Psoas muscle (tissue), 7 donors: ENCODE measurements at regions not wholly inside any gene's neighbourhood (a gene's known extent, or its start where the extent isn't known, plus 50 kb on each side); places are given as distances from the start of the nearest gene placed in this dataset.
"Not testable (repeated sequence)": the region's sequence is repeated elsewhere in the genome, so short reads cannot be mapped to it uniquely, and the experiment has no call there.

ENCODE experiments used
- ATAC-seq, 4 donors: fragments of 200-7000 bp; cut with Tn5 transposase; one replicate each; pipeline ENCODE4 v1.9.1; 2020; ENCODE audit warnings: moderate library complexity in 3 of 4, mild to moderate bottlenecking in 2 of 4
- DNase-seq, 2 donors: peaks; one replicate each; pipeline ENCODE4 v3.0.0-alpha.2; 2020
- H3K27ac ChIP-seq: fragments of 200-600 bp; one replicate; pipeline ENCODE4 v1.8.0; 2022
- H3K27me3 ChIP-seq, 3 donors: fragments of 200-600 bp in 1 of 3; one replicate each; pipeline versions ENCODE4 v1.6.1 to v1.8.0; 2013 to 2022; ENCODE audit warnings: low read length in 2 of 3, mild to moderate bottlenecking in 2 of 3, moderate library complexity in 1 of 3; ENCODE audit not compliant: insufficient read depth in 3 of 3
- H3K36me3 ChIP-seq, 2 donors: fragments of 200-600 bp in 1 of 2; one replicate each; pipeline versions ENCODE4 v1.6.1 to v1.8.0; 2013 to 2022; ENCODE audit warnings: low read depth in 1 of 2, mild to moderate bottlenecking in 1 of 2, moderate library complexity in 1 of 2; ENCODE audit not compliant: insufficient read depth in 1 of 2
- H3K4me1 ChIP-seq: fragments of 200-600 bp; one replicate; pipeline ENCODE4 v1.8.0; 2022
- H3K4me3 ChIP-seq: fragments of 200-600 bp; one replicate; pipeline ENCODE4 v1.8.0; 2022; ENCODE audit warnings: mild to moderate bottlenecking
- H3K9me3 ChIP-seq: fragments of 200-600 bp; one replicate; pipeline ENCODE4 v1.8.0; 2022
- CTCF ChIP-seq: fragments of 200-600 bp; IDR thresholded peaks from one replicate; pipeline ENCODE4 v1.8.0; 2022; ENCODE audit warnings: antibody characterized with exemption
- WGBS, 3 donors: extraction: QIAGEN DNeasy Blood & Tissue Kit; methylation state at CpG; one replicate each; pipeline versions ENCODE4 v1.1.6 to v1.1.7; 2013; 5-methylcytosine and 5-hydroxymethylcytosine counted together
- intact Hi-C, 2 donors: fragments of 100-400 bp; cut with DNase I; formaldehyde crosslinking; loops; one replicate each; pipeline versions ENCODE4 v1.11.0 to v1.14.2; 2022
- donor health status: healthy with polysubstance abuse.
- donor health status: DM: no; HTN: no; CAD: no; lungs with moderate emphysema.
- donor health status: Bipolar disorder and iron deficiency.
- donor health status: healthy.
- donor health status: DM: yes; HTN: yes; CAD: no.
- donor health status: DM: no; HTN: no; CAD: no.
- donor health status: DM: yes; HTN: yes; CAD: no.

GRCh38 chr5:158591301-158591863, 508.3 kb downstream of the EBF1 start:
- no peak overlapping the region for H3K4me3 ChIP-seq
- H3K27me3 ChIP-seq = no peaks in the 10 kb centered on the region
- H3K9me3 ChIP-seq = no peaks in the 10 kb centered on the region
- no peak for TF ChIP-seq CTCF
- DNase-seq (no peak), ATAC-seq (no peak)
- intact Hi-C loops = no loop called here
- no peaks in the 10 kb centered on the region for H3K36me3 ChIP-seq
- H3K27ac ChIP-seq = no peak overlapping the region
- H3K4me1 ChIP-seq = no peaks in the 10 kb centered on the region
- WGBS, 3 donors = 17 to 19% (median 17%) methylated on average over 7 of the region's 7 CpGs

GRCh38 chr5:158590746-158591300, 508.9 kb downstream of the EBF1 start:
- DNase-seq = no peak
- intact Hi-C loops = no loop called here
- no peak for ATAC-seq
- no peaks in the 10 kb centered on the region for H3K4me1 ChIP-seq
- H3K36me3 ChIP-seq = no peaks in the 10 kb centered on the region
- no peak overlapping the region for H3K4me3 ChIP-seq
- H3K9me3 ChIP-seq = no peaks in the 10 kb centered on the region
- 90 to 95% (median 94%) methylated on average over 2 of the region's 2 CpGs for WGBS, 3 donors
- H3K27ac ChIP-seq = no peak overlapping the region
- no peak for TF ChIP-seq CTCF
- no peaks in the 10 kb centered on the region for H3K27me3 ChIP-seq

- Histone ChIP-seq H3K4me3 (no peak overlapping the region), H3K27me3 (no peaks in the 10 kb centered on the region), H3K36me3 (no peaks in the 10 kb centered on the region), H3K27ac (no peak overlapping the region), H3K4me1 (no peaks in the 10 kb centered on the region), H3K9me3 (no peaks in the 10 kb centered on the region)
- ATAC-seq (no peak), DNase-seq (no peak)
- 31 to 37% (median 34%) methylated on average over 3 of the region's 3 CpGs for WGBS, 3 donors
- TF ChIP-seq CTCF = no peak
- intact Hi-C loops = no loop called here
These were observed 509.8 kb downstream of the EBF1 start for GRCh38 chr5:158589939-158590338.

GRCh38 chr5:158588617-158589016, 511.1 kb downstream of the EBF1 start:
- TF ChIP-seq CTCF = no peak
- no peaks in the 10 kb centered on the region for H3K36me3 ChIP-seq
- H3K4me1 ChIP-seq = no peaks in the 10 kb centered on the region
- H3K9me3 ChIP-seq = no peaks in the 10 kb centered on the region
- ATAC-seq (no peak), DNase-seq (no peak)
- intact Hi-C loops = no loop called here
- 28 to 51% (median 42%) methylated on average over 1 of the region's 1 CpG for WGBS, 3 donors
- H3K27ac ChIP-seq = no peak overlapping the region
- H3K4me3 ChIP-seq = no peak overlapping the region
- no peaks in the 10 kb centered on the region for H3K27me3 ChIP-seq

- intact Hi-C loops = no loop called here
- ATAC-seq (no peak), DNase-seq (no peak)
- Histone ChIP-seq H3K4me1 (no peaks in the 10 kb centered on the region), H3K27me3 (no peaks in the 10 kb centered on the region), H3K27ac (no peak overlapping the region), H3K36me3 (no peaks in the 10 kb centered on the region), H3K9me3 (no peaks in the 10 kb centered on the region), H3K4me3 (no peak overlapping the region)
- no peak for TF ChIP-seq CTCF
- 88 to 97% (median 92%) methylated on average over 2 of the region's 2 CpGs for WGBS, 3 donors
These were observed 513.7 kb downstream of the EBF1 start for GRCh38 chr5:158586054-158586453.

GRCh38 chr5:158582669-158583068, 517.0 kb downstream of the EBF1 start:
- ATAC-seq, H3K4me1 ChIP-seq, DNase-seq, H3K9me3 ChIP-seq, H3K27me3 ChIP-seq, H3K4me3 ChIP-seq, H3K36me3 ChIP-seq, intact Hi-C loops, H3K27ac ChIP-seq: not testable (repeated sequence)
- WGBS, 3 donors = 92 to 97% (median 96%) methylated on average over 11 to 27 of the region's 27 CpGs
